Ammon's horn (tissue), 1 donor: ENCODE measurements at regions not wholly inside any gene's neighbourhood (a gene's known extent, or its start where the extent isn't known, plus 50 kb on each side); places are given as distances from the start of the nearest gene placed in this dataset.
"Not testable (repeated sequence)": the region's sequence is repeated elsewhere in the genome, so short reads cannot be mapped to it uniquely, and the experiment has no call there.

Experiments
- DNase-seq: peaks from one replicate; pipeline ENCODE4 v3.0.0-alpha.2; 2016; ENCODE audit warnings: low spot score

DNA sequence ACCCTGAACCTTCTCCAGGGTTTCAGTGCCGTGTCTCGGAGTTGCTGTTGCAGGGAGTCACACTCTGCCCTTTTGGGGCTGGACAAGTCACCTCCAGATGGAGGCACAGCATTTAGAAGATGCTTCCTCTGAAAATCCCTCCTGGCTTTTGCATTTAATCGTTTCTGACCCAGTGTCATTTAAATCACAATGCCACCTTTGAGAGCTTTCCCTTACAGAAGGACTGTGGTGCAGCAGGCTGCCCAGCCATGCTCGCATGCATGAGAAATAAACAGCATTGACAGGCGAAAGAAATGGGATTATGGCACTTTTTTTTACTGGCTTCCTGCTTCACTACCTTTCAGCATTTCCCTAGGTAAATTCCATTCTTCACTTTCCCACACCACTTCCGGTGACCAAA, 113.4 kb upstream of the DYRK2 start:
- DNase-seq, result no peak

DNA sequence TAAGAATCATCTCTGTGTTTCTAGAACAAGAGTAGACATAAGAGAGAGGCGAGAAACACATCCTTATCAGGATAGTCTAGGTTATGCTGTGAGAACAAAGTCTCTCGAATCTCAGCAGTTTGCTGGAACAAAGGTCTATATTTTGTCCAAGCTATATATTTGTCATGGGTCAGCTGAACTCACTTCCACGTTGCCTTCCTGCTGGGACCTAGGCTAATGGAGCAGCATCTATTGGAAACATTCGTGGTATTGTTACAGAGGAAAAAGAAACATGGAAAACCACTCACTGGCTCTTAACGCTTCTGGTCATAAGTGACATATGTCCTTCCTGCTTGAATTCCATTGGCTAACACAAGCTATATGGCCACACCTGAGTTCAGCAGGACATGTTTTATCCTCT, 112.6 kb upstream of the DYRK2 start:
- DNase-seq, result no peak

DNA sequence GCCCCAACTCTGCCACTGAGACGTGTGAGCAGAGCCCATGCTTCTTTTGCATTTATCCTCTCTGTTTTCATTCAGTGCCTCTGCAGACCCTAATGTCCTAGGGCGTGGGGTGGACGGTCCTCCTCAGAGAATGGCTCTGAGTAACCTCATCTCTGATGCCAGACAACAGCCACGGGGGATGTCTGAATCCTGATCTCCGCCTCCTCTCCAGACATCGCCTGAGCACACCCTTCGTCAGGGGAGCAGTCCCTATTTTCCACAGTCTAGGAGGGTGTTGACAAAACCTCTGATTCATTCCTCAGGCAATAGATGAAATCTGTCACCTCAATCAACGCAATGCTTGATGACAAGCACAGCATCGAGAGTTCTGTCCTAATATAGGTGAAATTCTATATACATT, 109.2 kb upstream of the DYRK2 start:
- DNase-seq, result no peak

DNA sequence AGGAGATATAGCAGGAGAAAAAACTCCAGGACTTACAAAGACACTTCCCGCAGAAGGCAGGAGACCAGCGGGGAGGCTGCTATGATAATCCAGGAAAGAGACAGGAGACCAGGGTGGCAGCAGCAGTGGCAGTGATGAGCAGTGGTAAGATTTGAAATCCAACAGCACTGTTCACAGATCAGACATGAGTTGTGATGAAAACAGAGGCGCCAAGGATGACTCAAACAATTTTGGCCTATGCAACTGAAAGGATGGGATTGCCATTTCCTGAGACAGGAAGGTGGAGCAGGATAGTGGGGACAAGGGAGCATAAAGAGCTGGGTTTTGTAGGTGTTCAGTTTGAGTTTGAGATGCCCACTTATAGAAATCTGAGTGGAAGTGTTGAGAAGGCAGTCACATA, 108.6 kb upstream of the DYRK2 start:
- no peak for DNase-seq

DNA sequence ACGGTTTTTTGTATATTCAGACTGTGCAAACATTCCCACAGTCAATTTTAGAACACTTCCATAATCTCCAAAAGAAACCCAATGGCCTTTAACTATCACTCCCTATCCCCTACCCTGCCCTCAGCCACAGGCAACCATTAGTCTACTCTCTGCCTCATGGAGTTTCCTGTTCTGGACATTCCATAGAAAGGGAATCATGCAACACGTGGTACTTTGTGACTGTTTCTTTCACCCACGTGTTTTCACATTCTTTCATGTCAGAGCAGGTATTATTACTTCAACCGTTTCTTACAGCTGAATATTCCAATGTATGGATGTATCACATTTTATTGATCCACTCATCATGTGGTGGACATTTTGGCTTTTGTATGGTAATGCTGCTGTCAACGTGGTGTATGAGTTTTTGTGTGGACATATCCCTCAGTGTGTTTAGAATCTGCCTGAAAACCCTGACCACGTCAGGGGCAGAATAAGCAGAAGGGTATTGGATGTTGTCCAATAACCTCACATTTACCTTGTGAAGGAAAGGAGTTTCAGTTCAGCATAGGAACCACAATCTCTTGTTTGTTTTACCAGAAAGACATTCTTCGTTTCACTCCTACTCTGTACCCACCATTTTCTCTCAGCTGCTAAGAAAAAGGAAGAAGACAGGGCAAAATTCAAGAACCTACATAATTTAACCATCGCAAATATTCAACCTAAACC, 107.5 kb upstream of the DYRK2 start:
- no peak for DNase-seq

DNA sequence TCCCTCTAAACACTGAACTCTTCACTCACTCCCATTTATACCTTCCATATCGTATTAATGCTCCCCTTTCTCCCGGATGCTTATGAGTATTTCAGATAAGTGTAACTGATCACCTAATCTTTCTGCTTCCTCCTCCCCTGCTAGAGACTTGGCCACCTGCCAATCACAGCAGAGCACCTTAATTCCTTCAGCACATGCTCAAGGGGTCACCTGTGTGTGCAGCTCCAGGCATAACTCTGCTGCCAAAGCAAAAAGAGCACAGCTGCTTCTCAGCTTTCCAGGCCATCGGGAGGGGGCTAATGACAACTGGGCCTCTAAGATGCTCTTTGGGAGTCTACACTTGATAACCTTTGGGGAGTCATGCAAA, 106.9 kb upstream of the DYRK2 start:
- no peak for DNase-seq

DNA sequence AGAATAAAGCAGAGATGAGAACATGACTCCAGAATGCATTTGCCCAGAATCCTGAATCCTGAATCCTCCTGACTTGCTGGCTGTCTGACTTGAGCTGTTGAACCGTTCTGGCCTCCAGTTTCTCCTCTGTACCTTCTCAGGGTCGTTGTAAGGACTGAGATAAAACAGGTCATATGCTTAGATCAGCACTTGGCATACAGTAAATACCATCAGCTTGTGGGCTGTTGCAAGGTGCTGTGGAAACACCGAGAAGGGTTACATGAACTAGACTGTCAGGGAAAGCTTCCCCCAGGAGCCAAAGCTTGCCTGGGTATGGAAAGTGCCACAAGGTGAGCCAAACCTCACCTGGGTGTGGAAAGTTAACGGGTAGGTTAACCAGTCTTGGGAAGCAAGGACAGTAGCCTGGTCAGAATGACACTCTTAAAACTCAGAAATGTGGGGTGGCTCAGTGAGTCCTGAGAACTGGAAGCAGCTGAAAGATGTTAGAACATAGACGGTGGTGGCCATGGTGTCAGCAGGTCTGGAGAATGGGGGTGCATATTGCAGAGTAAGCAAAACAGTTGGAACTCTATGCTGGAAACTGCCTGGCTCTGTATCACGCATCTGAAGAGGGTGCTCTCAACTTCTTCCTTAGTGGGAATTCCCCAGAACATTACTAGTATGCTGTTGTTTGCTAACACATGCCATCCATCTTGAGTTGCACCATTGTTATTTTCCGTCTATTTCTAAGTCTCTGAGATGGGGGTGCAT, 105.3 kb upstream of the DYRK2 start:
- no peak for DNase-seq

DNA sequence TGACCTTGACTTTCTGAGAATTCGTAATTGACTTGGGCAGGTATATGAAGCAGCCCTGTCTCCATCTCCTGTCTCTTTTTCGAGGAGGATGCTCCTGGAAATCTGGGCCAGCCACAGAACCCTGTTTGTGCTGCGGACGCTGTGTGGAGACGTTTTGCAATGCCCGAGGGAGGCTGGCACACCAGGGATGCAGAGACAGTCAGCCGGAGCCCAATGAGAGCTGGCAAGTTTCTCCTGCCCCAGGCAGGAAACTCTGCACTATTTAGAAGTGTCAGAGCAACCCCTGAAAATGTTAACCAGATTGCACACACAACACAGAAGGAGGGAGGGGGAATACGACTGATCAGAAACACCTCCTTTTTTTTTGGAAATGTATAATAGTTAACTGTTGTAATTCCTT, 103.2 kb upstream of the DYRK2 start:
- no peak for DNase-seq

DNA sequence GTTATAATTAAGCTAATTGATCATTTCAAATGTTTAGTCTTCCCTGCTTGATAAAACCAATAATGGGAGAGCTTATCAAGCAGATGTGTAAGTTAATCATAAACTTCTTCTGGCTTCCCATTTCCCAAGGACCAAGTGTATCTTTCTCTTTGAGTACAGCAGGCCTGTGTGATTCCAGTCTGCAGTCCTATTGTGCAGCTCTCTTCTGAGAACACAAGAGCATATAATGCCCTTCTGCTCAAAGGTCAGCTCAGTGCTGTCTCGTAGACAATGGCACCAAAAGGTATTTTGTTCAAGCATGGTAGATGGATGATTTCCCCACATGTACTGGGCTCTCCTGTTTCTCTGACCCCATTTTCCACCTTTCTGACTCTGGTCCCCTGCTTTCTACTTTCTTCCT, 101.8 kb upstream of the DYRK2 start:
- no peak for DNase-seq

DNA sequence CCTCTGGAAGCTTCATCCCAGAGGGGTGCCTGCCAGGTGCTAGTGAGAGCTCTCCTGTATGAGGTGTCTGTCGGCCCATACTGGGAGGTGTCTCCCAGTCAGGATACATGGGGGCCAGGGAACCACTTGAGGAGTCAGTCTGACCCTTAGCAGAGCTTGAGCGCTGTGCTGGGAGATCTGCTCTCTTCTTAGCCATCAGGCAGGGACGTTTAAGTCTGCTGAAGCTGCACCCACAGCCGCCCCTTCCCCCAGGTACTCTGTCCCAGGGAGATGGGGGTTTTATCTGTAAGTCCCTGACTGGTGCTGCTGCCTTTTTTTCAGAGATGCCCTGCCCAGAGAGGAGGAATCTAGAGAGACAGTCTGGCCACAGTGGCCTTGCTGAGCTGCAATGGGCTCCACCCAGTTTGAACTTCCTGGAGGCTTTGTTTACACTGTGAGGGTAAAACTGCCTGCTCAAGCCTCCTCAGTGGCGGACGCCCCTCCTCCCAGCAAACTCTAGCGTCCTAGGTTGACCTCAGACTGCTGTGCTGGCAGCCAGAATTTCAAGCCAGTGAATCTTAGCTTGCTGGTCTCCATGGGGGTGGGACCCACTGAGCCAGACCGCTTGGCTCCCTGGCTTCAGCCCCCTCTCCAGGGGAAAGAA, 93.3 kb upstream of the DYRK2 start:
- DNase-seq, result not testable (repeated sequence)

DNA sequence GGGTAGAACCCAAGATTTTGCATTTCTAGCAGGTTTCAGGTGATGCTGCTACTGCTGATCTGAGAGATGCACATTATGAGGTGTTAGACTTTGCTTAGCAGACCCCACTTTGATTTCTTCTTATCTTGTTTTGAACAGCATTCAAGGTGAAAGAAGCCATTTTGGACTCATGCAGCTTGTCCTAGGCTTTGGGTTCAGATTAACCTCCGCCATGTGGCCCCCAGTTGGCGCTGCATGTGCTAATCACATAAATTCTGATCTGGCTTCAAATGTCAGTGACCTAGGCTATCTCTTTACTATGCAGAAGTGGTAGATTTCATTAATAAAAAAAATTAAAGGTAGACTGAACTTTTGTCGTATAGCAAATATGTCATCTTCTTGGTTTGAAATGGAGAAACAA, 89.8 kb upstream of the DYRK2 start:
- DNase-seq, result no peak

DNA sequence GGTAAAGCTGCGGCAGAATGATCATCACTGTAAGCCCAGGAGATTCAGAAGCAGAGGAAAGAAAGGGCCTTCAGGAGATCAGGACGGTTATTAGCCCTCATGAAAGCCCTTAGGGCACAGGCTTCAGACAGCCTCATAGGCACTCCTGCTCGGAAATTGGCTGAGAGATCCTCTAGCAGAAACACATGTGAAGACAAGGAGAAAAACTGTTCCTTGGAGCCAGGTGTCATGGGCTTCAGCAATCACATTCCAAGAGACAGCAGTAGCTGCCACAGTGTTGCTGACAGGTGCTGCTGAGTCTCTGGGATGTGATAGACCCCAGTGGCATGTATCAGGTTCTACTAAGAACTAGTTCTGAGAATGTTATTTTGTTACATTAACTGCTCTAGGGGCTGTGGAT, 88.8 kb upstream of the DYRK2 start:
- DNase-seq, result no peak

DNA sequence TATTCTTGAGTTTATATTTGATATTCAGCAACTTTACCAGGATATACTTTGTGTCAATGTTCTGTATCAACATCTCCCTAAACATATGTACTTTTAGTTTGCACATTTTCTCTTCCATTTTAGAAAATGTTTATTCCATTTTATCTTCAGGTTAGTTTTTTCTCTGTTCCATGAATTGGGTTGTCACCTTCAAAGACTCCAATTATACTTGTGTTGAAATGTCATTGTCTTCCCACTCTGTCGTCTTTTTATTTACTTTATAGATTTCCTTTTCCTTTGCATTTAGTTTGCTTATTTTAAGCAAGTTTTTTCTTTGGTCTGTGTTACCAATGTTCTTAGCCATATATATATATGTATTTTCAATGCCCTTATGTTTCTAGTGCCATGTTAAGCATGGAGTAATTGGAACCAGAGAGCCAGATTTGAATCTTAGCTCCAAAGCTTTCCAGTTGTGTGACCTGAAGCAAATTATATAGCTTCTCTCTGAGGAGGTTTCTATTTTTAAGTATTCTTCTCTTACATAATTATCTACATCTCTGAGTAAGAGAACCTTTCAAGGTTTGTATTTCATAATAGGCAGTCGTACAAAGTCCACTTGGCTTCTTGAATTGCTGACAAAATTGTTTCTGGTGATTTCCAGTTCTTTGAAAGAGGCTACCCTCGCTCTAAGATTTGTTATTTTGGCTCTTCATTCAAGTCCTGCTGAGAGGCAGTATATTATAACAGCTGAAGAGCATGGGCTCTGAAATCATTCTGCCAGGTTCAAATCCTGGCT, 85.8 kb upstream of the DYRK2 start:
- no peak for DNase-seq

DNA sequence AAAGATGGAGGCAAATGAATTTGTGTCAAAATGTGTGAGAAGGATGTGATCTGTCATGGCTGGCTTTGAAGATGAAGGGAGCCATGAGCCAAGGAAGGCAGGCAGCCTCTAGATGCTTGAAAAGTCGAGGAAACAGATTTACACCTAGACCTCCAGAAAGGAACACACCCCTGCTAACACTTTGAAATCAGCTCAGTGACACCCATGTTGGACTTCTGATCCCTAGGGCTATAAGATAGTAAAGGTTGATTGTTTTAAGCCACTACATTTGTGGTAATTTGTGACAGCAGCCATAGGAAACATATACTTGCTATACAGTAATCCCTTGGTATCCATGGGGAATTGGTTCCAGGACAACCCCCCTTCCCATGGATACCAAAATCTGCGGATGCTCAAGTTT, 80.5 kb upstream of the DYRK2 start:
- no peak for DNase-seq

DNA sequence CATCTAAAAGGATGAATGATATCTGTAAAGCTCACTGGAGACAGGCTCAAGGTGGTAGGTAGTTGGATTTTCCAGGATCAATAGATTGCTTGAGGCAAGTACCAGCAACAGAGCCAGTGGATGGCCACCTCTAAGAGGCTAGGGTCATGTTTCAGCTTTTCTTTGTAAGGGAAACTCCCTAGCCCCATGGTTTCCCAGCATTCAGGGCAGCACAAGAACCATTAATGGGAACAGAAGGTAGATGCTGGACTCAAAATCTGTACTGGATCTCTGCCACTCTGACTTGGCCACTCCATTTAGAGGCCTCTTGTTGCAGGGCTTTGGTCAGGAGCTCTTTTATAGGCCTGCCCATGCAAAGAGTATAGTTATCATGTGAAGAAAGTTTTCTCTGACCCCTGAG, 76.1 kb upstream of the DYRK2 start:
- no peak for DNase-seq

DNA sequence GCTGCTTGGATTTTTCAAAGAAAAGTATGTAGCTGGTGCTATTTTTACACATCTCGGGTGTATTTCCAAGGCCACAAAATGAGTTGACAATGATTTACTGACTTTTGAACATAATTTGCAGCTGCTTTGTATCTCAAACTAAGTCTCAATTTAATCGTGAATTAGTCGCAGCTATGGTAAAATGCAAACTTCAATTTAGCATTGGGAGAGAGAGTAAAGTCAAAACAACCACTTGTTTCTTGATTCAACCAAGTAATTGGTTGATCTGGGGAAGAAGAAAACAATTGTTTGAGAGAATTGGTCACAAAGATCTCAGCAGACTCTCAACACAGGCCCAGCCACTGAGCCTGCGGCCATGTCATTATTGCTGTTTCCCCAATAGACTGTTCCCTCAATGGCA, 75.0 kb upstream of the DYRK2 start:
- DNase-seq, result no peak

DNA sequence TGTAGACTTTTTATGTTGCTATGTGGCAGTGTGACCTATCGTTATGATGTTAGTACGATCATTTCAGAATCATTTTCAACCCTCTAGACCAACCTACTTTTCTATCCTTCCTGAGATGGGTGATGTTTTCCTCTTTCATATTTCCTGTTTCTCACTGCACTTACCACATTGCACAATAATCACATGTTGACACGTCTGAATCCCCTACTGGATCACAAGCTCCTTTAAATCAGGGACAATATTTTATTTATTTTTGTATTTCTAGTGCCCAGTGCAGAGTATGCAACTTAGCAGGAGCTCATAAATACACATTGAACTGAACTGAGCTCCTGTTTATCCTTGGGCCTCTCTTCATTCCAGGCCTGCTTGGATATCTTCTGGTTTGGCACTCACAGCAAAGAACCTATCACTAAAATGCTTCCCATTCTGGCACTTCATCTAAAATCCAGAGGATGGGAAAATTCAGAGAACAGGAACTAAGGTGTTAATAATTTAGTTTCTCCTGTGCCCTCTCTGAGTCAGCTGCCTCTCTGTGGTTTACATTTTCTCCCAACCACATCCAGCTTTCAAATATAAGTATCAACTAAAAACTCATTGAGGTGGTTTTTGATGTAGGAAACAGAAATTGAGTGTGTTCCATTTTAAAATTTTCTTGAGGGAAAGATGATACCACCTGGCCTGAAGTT, 69.4 kb upstream of the DYRK2 start:
- no peak for DNase-seq

DNA sequence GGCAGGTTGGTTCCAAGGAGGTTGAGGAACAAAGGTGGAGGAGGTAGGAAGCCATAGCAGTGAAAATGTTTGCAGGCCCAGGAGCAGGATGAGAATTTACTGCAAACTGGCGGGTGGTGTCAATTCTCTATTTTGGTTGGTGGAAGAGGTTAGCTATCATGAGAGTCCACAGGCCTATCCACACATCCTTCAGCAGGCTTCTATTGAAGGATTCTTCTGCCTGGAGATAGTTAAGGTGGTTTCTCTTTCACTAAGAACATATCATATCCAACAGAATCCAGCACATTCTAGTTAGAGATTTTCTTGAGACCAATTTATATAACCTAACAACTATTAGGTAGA, 68.9 kb upstream of the DYRK2 start:
- no peak for DNase-seq

DNA sequence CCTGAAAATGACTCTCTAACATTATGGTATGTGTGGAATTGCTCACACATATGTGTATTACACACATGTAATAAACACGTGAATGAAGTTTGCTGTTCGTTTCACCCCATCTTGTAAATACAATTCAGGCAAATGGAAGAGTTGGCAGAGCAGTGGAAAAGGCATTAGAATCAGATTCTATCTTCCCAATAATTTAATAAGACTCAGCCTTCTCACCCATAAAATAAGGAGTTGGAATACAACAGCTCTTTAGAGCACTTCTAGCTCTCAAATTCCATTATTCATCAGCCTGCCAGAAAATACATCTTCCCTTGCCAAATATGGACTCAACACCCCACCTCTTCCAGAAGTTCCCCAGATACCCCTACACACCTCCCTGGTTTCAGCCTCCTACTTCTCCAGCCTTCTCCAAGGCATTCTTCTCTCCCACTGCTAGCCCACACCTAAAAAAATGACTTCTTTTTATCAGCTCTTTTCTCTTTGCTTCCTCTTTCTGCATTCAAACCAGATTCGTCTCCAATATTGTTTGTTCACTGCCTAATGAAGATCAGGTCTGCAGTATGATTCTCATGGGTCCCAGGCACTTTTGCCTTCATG, 66.2 kb upstream of the DYRK2 start:
- no peak for DNase-seq

DNA sequence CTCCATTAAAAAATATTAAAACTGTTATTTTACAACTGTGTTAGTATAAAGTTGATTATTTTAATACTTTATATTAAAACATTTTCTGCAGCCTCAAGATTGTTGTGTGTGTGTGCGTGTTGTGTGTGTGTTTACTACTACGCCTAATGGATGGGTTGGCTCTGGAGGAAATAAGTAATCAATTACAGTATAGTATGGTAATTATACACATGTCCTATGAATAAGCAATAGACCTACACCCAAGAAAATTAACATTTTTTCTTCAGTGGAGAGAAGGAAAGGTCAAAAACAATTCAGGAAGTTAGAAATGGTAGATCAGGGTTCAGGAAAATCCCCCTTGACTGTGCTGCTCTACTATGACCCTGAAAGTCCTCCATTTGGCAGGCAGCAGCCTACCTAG, 65.7 kb upstream of the DYRK2 start:
- no peak for DNase-seq

DNA sequence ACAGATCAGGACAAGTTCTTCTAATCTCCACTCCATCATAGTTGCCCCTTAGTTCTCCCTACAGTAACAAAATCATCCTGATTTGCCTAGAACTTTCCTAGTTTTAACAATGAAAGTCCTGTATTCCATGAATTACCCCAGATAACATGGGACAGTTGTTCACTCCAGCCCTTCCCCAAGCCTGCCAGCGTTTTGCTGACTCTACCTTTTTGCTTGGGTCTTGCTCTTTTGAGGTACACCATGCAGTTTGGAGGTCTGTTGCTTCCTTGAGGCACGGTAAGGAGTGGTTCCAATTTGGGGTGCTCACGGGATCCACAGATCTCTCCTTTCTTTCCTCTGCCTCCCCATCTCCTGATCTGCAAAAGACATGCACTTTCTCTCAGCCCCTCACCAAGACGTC, 61.6 kb upstream of the DYRK2 start:
- no peak for DNase-seq

DNA sequence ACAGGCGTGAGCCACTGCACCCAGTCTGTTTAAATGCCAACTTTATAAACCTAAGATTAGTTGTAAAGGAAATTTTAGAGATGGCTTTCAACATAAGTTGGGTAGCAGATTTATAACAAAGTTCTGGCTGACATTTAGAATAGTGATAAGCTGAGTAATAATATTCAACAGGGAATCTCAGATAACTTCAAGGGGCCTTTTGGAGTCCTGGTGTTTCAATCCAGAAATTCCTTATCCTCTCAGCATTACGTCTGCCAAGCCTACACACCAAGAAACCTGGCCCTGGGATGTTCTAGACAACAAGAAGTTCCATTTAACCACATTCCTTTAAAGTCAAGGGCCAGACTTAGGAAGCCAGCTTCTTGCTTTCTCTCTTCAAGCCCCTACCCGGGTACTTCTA, 59.5 kb upstream of the DYRK2 start:
- no peak for DNase-seq
